ENCODE measurements at regions not wholly inside any gene's neighbourhood (a gene's known extent, or its start where the extent isn't known, plus 50 kb on each side); places are given as distances from the start of the nearest gene placed in this dataset.

- H3K4me3 Mint-ChIP-seq = no peak overlapping the region
- H3K27me3 ChIP-seq (ENCODE audit: control insufficient read depth, insufficient read depth, low read length, poor library complexity, severe bottlenecking) = no peaks in the 10 kb centered on the region
- H3K27ac ChIP-seq (ENCODE audit: low read depth, low read length) = no peak overlapping the region
- no peaks in the 10 kb centered on the region for H3K4me1 ChIP-seq (ENCODE audit: control insufficient read depth, insufficient read depth, low read length)
- 77% methylated on average over 5 of the region's 5 CpGs; no CpG with 5 or more reads in 1 of the 2 experiments for WGBS, 2 experiments (ENCODE audit: insufficient coverage in 1 of 2, insufficient read length in 1 of 2)
- peaks cover 21% of the 10 kb centered on the region for H3K27me3 Mint-ChIP-seq (ENCODE audit: insufficient read depth)
- TF ChIP-seq, protein P1, sequence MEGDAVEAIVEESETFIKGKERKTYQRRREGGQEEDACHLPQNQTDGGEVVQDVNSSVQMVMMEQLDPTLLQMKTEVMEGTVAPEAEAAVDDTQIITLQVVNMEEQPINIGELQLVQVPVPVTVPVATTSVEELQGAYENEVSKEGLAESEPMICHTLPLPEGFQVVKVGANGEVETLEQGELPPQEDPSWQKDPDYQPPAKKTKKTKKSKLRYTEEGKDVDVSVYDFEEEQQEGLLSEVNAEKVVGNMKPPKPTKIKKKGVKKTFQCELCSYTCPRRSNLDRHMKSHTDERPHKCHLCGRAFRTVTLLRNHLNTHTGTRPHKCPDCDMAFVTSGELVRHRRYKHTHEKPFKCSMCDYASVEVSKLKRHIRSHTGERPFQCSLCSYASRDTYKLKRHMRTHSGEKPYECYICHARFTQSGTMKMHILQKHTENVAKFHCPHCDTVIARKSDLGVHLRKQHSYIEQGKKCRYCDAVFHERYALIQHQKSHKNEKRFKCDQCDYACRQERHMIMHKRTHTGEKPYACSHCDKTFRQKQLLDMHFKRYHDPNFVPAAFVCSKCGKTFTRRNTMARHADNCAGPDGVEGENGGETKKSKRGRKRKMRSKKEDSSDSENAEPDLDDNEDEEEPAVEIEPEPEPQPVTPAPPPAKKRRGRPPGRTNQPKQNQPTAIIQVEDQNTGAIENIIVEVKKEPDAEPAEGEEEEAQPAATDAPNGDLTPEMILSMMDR (conservative IDR thresholded peaks at IDR 0.05) = no peak
- H3K9me3 Mint-ChIP-seq = peaks cover under 1% of the 10 kb centered on the region
- no peak for DNase-seq
- H3K36me3 Mint-ChIP-seq (ENCODE audit: low read depth) = no peaks in the 10 kb centered on the region
- H3K36me3 ChIP-seq (ENCODE audit: control insufficient read depth, insufficient read depth, low read length) = no peaks in the 10 kb centered on the region
- H3K4me3 ChIP-seq (ENCODE audit: low read length) = no peak overlapping the region
- H3K27ac Mint-ChIP-seq = no peak overlapping the region
- peaks cover 7% of the 10 kb centered on the region for H3K4me1 Mint-ChIP-seq
- H3K9ac ChIP-seq (ENCODE audit: extremely low read depth, low read length, poor library complexity, severe bottlenecking) = no peak overlapping the region
- no peaks in the 10 kb centered on the region for H3K9me3 ChIP-seq (ENCODE audit: control insufficient read depth, low read length)
Observed at GRCh38 chr12:113619202-113619601, 147.5 kb upstream of the LHX5 start.

GRCh38 chr12:113613414-113613813 lies 141.7 kb upstream of the LHX5 start:
- 94 to 97% methylated on average over 2 of the region's 2 CpGs for WGBS, 2 experiments (ENCODE audit: insufficient coverage in 1 of 2, insufficient read length in 1 of 2)
- peaks cover 59% of the 10 kb centered on the region for H3K27me3 Mint-ChIP-seq (ENCODE audit: insufficient read depth)
- no peak for DNase-seq

DNA sequence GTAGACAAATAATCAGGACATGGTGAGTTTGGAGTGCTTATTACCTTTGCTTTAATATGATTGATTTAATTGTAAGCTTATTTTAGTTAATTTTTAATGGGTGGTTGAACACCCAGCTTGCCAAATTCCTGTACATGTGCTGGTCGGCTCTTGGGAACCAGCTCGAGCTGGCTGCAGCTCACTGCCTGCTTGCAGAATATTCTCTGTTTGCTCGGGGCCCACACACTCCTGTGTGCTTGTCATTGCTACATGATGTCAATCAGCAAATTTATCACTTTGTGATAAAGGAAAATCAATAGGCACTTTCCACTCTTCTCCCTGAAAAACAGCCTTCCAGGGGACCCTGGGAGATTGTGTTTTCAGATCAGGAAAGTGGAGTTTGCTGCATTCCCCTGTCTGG lies 141.1 kb upstream of the LHX5 start:
- WGBS, 2 experiments (ENCODE audit: insufficient coverage in 1 of 2, insufficient read length in 1 of 2) = 90% methylated on average over 3 of the region's 3 CpGs; no CpG with 5 or more reads in 1 of the 2 experiments
- peaks cover 62% of the 10 kb centered on the region for H3K27me3 Mint-ChIP-seq (ENCODE audit: insufficient read depth)
- Histone ChIP-seq H3K9me3 (ENCODE audit: control insufficient read depth, low read length) (no peaks in the 10 kb centered on the region), H3K9ac (ENCODE audit: extremely low read depth, low read length, poor library complexity, severe bottlenecking) (no peak overlapping the region), H3K4me3 (ENCODE audit: low read length) (no peak overlapping the region), H3K27me3 (ENCODE audit: control insufficient read depth, insufficient read depth, low read length, poor library complexity, severe bottlenecking) (peaks cover 28% of the 10 kb centered on the region), H3K4me1 (ENCODE audit: control insufficient read depth, insufficient read depth, low read length) (peaks cover 8% of the 10 kb centered on the region), H3K27ac (ENCODE audit: low read depth, low read length) (no peak overlapping the region), H3K36me3 (ENCODE audit: control insufficient read depth, insufficient read depth, low read length) (no peaks in the 10 kb centered on the region)
- H3K9me3 Mint-ChIP-seq = peaks cover 3% of the 10 kb centered on the region
- H3K27ac Mint-ChIP-seq = no peak overlapping the region
- no peaks in the 10 kb centered on the region for H3K36me3 Mint-ChIP-seq (ENCODE audit: low read depth)
- DNase-seq = no peak
- H3K4me3 Mint-ChIP-seq = no peak overlapping the region
- TF ChIP-seq, protein P1 (conservative IDR thresholded peaks at IDR 0.05) = no peak
- peaks cover 20% of the 10 kb centered on the region for H3K4me1 Mint-ChIP-seq

More at GRCh38 chr12:113613414-113613813, 141.7 kb upstream of the LHX5 start:
- Mint-ChIP-seq H3K4me1 (peaks cover 20% of the 10 kb centered on the region), H3K4me3 (no peak overlapping the region), H3K27ac (no peak overlapping the region), H3K9me3 (no peaks in the 10 kb centered on the region), H3K36me3 (ENCODE audit: low read depth) (no peaks in the 10 kb centered on the region)
- H3K27me3 ChIP-seq (ENCODE audit: control insufficient read depth, insufficient read depth, low read length, poor library complexity, severe bottlenecking) = peaks cover 28% of the 10 kb centered on the region
- no peak overlapping the region for H3K4me3 ChIP-seq (ENCODE audit: low read length)
- H3K9ac ChIP-seq (ENCODE audit: extremely low read depth, low read length, poor library complexity, severe bottlenecking) = no peak overlapping the region
- peaks cover 8% of the 10 kb centered on the region for H3K4me1 ChIP-seq (ENCODE audit: control insufficient read depth, insufficient read depth, low read length)
- H3K36me3 ChIP-seq (ENCODE audit: control insufficient read depth, insufficient read depth, low read length) = no peaks in the 10 kb centered on the region
- H3K9me3 ChIP-seq (ENCODE audit: control insufficient read depth, low read length) = no peaks in the 10 kb centered on the region
- TF ChIP-seq, protein P1 (conservative IDR thresholded peaks at IDR 0.05) = no peak
- H3K27ac ChIP-seq (ENCODE audit: low read depth, low read length) = no peak overlapping the region
